HEK293T (cell line): ENCODE measurements at regions not wholly inside any gene's neighbourhood (a gene's known extent, or its start where the extent isn't known, plus 50 kb on each side); places are given as distances from the start of the nearest gene placed in this dataset.
A peak's percentile ranks its signal among the peaks of the same experiment; 100 is the strongest.

Source experiments
- CTCF ChIA-PET: fragments of 350-600 bp; formaldehyde crosslinking; extraction: SDS; loops from one replicate; lab custom pipeline; 2021; ENCODE audit warnings: antibody characterized with exemption, inconsistent platforms; lab: Yijun Ruan, JAX
- POLR2A ChIA-PET: fragments of 350-600 bp; formaldehyde crosslinking; extraction: SDS; loops from one replicate; lab custom pipeline; 2020; ENCODE audit warnings: antibody characterized with exemption, inconsistent platforms; lab: Yijun Ruan, JAX
- DNase-seq: peaks from one replicate; pipeline ENCODE4 v3.0.0; 2012; ENCODE audit warnings: mixed read lengths; ENCODE audit errors: extremely low spot score
- ARNT ChIP-seq: fragments of 450-650 bp; IDR thresholded peaks from 2 replicates; pipeline ENCODE4 v1.6.1; 2017; ENCODE audit warnings: mild to moderate bottlenecking
- BHLHE40 ChIP-seq: fragments of 450-650 bp; IDR thresholded peaks from 2 replicates; pipeline ENCODE4 v1.6.1; 2016; ENCODE audit warnings: mild to moderate bottlenecking, moderate library complexity, borderline replicate concordance
- CTBP1 ChIP-seq: fragments of 450-650 bp; IDR thresholded peaks from 2 replicates; pipeline ENCODE4 v1.6.1; 2016; ENCODE audit warnings: borderline replicate concordance
- ELF4 ChIP-seq: fragments of 450-650 bp; IDR thresholded peaks from 2 replicates; pipeline ENCODE4 v1.6.1; 2017; ENCODE audit warnings: antibody characterized with exemption
- FOXA1 ChIP-seq: fragments of 450-650 bp; IDR thresholded peaks from 2 replicates; pipeline ENCODE4 v1.6.1; 2016; ENCODE audit warnings: mild to moderate bottlenecking
- FOXK2 ChIP-seq: fragments of 450-650 bp; IDR thresholded peaks from 2 replicates; pipeline ENCODE4 v1.6.1; 2016; ENCODE audit warnings: mild to moderate bottlenecking
- FOXM1 ChIP-seq: fragments of 450-650 bp; IDR thresholded peaks from 2 replicates; pipeline ENCODE4 v1.6.1; 2017; ENCODE audit warnings: mild to moderate bottlenecking, borderline replicate concordance
- HDGF ChIP-seq: fragments of 450-650 bp; IDR thresholded peaks from 2 replicates; pipeline ENCODE4 v1.6.1; 2017; ENCODE audit warnings: antibody characterized with exemption, borderline replicate concordance
- L3MBTL2 ChIP-seq: fragments of 450-650 bp; conservative IDR thresholded peaks from 2 replicates; pipeline ENCODE4 v1.6.1; 2016; ENCODE audit warnings: mild to moderate bottlenecking
- LEF1 ChIP-seq: fragments of 450-650 bp; IDR thresholded peaks from 2 replicates; pipeline ENCODE4 v1.6.1; 2017; ENCODE audit warnings: mild to moderate bottlenecking, borderline replicate concordance
- NFRKB ChIP-seq: fragments of 450-650 bp; IDR thresholded peaks from 2 replicates; pipeline ENCODE4 v1.6.1; 2016; ENCODE audit warnings: mild to moderate bottlenecking, moderate library complexity
- PKNOX1 ChIP-seq: fragments of 450-650 bp; IDR thresholded peaks from 2 replicates; pipeline ENCODE4 v1.6.1; 2016
- SP1 ChIP-seq: fragments of 450-650 bp; IDR thresholded peaks from 2 replicates; pipeline ENCODE4 v1.6.1; 2017
- SUZ12 ChIP-seq: fragments of 450-650 bp; IDR thresholded peaks from 2 replicates; pipeline ENCODE4 v1.6.1; 2016; ENCODE audit warnings: mild to moderate bottlenecking
- TARDBP ChIP-seq: fragments of 450-650 bp; IDR thresholded peaks from 2 replicates; pipeline ENCODE4 v1.6.1; 2016
- ZNF384 ChIP-seq: fragments of 450-650 bp; IDR thresholded peaks from 2 replicates; pipeline ENCODE4 v1.6.1; 2016

- no peak for DNase-seq
- no peak for TF ChIP-seq TARDBP
- TF ChIP-seq HDGF: no peak
- no peak for TF ChIP-seq SP1
- TF ChIP-seq ZNF384: no peak
- no peak for TF ChIP-seq NFRKB
- ChIA-PET POLR2A (no interaction called here), CTCF (no interaction called here)
Measured at GRCh38 chr7:93018716-93019115, 99.1 kb downstream of the SAMD9 start.

- POLR2A ChIA-PET: no interaction called here
- no peak for DNase-seq
- TF ChIP-seq HDGF (no peak), PKNOX1 (0 out of 2 replicates have a peak, but pooled peaks have one; percentile 14)
Measured at GRCh38 chr7:93016681-93017381, 100.9 kb downstream of the SAMD9 start.

GRCh38 chr7:93015779-93016481 lies 101.8 kb downstream of the SAMD9 start:
- no peak for TF ChIP-seq ZNF384
- no peak for TF ChIP-seq ARNT
- no peak for TF ChIP-seq SUZ12
- TF ChIP-seq SP1: no peak
- TF ChIP-seq FOXK2: no peak
- no peak for TF ChIP-seq BHLHE40
- no peak for TF ChIP-seq PKNOX1
- CTCF ChIA-PET: interaction anchor here (1.1 kb wide), 1 partner anchor 406 kb away, joined by 4 read pairs; no protein-coding TSS in a partner anchor
- DNase-seq: no peak
- POLR2A ChIA-PET: no interaction called here

More at GRCh38 chr7:93016681-93017381, 100.9 kb downstream of the SAMD9 start:
- CTCF ChIA-PET: no interaction called here

GRCh38 chr7:93015101-93015778 lies 102.5 kb downstream of the SAMD9 start:
- ChIA-PET CTCF (interaction anchor here (1.1 kb wide), 1 partner anchor 405 kb away, joined by 4 read pairs; no protein-coding TSS in a partner anchor), POLR2A (no interaction called here)
- TF ChIP-seq TARDBP (no peak), L3MBTL2 (no peak), PKNOX1 (no peak)
- DNase-seq: no peak

GRCh38 chr7:93014410-93014809 lies 103.4 kb downstream of the SAMD9 start:
- ChIA-PET POLR2A (no interaction called here), CTCF (no interaction called here)
- TF ChIP-seq FOXK2 (no peak), FOXA1 (no peak), PKNOX1 (no peak), SUZ12 (no peak), CTBP1 (no peak), ZNF384 (no peak), ARNT (no peak)
- no peak for DNase-seq

- ChIA-PET CTCF (interaction anchor here (1.0 kb wide), 1 partner anchor 181 kb away, joined by 3 read pairs; no protein-coding TSS in a partner anchor), POLR2A (no interaction called here)
- DNase-seq: no peak
- TF ChIP-seq L3MBTL2 (no peak), PKNOX1 (no peak), BHLHE40 (no peak), FOXM1 (no peak), ZNF384 (no peak), TARDBP (no peak), SP1 (no peak), HDGF (no peak), FOXK2 (no peak), CTBP1 (no peak), ARNT (no peak), NFRKB (no peak), SUZ12 (no peak), FOXA1 (no peak), LEF1 (no peak), ELF4 (no peak)
Measured at GRCh38 chr7:93013446-93014061, 104.2 kb downstream of the SAMD9 start.
